Medulla oblongata (tissue), 1 donor: ENCODE measurements at regions not wholly inside any gene's neighbourhood (a gene's known extent, or its start where the extent isn't known, plus 50 kb on each side); places are given as distances from the start of the nearest gene placed in this dataset.
"Not testable (repeated sequence)": the region's sequence is repeated elsewhere in the genome, so short reads cannot be mapped to it uniquely, and the experiment has no call there.

Source experiments
- DNase-seq: peaks from one replicate; pipeline ENCODE4 v3.0.0-alpha.2; 2015; ENCODE audit errors: extremely low spot score

DNA sequence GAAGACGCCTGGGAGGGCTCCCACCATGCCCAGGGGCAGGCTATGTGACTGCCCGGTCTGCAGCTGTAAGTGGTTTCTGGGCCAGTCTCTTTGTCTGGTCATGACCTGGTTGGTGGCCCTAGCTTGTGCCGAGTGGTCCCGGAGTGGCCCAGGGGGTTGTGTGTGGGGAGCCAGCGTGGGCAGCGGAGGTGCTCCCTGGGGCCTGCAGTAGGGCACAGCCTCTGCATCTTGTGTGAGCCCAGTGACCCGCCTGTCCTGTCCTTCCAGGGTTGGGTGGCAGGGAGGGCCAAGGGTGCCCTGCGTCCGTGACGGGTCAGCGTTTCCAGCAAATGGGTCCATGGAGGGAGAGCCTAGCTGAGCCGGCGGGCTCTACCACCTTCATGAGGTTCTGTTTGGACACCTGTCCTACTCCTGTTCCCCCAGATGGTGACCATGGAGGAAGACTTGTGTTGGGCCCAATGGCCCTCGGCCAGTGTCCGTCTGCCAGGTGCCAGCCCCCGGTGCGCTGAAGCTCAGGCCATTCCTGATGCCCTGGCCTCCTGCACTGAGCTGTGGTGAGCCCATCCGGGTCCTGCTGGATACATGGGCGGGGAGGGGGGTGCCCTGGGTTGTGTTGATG is 215.4 kb downstream of the SNRPN start:
- no peak for DNase-seq

DNA sequence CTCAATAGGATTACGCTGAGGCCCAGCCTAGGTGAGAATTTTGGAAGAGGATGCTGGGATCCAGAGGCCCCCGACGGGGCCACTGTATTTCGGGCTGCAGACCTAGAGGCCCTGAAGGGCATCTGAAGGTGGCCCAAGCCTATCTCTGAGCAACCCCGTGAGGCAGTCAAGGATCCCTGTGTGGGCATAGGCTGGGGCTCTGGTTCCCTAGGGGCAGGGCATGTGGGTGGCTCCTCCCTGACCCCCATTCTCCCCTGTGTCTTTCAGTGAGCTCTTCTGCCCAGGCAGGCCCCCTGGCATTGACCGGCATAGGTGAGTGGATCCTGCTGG is 216.0 kb downstream of the SNRPN start:
- DNase-seq = no peak

DNA sequence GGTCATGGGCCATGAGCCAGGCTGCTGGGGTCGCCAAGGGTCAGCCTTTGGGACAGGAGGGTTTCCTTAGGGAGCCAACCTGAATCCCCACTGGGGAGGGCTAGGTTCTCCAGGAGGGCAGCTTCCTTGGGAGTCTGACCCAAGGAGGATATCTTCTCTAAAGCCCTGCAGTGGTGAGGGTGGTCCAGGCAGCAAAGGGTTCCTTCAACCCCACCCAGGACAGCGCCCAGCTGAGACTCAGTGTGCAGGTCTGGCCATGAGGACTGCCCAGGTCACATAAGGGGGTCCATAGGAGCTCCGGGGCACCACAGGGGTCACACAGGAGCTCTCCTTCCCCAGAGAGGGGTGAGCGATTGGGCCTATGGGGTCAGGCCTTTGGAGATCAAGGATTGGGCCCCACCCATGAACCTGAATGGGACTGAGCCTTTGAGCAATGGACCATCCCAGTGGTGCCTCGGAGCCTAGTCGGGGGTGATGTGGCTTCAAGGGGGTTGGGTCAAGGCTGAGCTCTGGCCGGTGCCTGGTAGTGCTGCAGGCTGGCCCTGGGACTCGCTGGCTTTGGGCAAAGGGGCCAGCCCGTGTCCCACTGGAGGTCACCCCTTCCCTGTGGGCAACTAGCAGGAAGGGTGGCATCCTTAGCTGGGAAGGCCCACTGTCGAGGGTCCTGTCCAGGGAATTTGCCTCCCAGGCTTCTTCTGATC is 216.5 kb downstream of the SNRPN start:
- DNase-seq = no peak

DNA sequence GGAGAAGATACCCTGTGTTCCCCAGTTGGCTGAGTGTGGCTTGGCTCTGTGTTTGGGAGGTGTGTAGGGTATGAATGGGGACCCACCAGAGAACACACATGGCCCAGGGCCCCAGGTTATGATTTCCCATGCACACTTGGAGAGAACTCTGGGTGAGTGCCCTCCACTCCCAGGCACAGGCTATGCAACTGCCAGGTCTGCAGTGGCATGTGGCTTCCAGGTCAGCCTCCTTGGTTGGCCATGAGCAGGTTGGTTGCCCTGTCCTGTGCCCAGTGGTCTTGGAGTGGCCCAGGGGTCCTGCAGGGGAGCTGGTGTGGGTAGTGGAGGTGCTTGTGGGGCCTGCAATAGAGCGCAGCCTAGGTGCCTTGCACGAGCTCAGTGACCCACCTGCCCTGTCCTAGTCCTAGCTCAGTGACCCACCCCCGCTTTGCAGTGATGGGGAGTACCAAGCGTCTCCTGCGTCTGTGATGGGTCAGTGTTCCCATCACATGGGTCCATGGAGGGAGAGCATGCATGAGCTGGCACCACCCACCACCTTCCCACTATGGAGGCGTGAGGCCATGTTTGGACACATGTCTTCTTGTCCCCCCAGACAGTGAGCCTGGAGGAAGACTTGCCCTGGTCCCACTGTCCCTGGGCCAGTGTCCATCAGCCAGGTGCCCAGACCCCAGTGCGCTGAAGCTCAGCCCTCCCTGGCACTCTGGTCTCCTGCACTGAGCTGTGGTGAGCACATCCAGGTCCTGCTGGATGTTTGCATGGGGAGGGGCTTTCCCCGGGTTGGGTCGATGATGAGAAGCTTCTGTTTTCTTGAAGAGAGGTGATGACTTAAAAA is 217.3 kb downstream of the SNRPN start:
- DNase-seq = no peak

DNA sequence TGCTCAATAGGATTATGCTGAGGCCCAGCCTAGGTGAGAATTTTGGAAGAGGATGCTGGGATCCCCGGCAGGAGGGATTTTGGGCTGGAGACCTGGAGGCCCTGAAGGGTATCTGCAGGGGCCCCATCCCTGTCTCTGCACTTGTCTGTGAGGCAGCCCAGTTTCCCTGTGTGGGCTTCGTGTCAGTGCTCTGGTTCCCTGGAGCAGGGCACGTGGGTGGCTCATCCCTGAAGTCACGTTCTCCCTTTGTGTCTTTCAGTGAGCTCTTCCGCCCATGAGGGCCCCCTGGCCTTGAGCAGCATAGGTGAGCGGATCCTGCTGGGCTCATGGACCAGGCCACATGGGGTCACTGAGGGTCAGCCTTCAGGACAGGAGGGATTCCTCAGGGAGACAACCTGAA is 217.9 kb downstream of the SNRPN start:
- DNase-seq = no peak

DNA sequence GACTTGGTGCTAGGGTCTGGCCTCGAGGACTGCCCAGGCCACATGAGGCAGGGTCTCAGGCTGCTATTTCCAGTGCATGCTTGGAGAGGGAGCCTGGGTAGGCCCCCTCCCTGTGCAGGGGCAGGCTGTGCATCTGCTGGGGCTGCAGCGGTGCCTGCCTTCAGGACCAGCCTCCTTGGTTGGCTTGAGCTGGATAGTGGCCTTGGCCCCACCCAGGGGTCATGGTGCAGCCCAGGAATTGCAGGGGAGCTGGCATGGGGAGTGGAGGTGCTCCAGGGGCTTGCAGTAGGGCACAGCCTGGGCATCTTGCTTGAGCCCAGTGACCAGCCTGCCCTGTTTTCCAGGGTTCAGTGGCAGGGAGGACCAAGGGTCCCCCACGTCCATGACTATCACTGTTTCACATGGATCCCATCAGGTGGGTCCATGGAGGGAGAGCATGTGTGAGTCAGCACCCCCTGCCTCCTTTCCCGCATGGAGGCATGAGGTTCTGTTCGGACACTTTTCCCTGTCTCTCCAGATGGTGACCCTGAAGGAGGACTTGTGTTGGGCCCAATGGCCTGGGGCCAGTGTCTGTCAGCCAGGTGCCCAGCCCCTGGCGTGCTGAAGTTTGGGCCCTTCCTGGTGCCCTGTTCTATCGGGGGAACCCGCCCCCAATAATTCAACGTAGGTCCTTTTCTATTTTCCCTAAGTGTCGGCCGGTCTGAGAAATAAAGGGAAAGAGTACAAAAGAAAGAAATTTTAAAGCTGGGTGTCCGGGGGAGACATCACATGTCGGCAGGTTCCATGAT is 218.6 kb downstream of the SNRPN start:
- no peak for DNase-seq

DNA sequence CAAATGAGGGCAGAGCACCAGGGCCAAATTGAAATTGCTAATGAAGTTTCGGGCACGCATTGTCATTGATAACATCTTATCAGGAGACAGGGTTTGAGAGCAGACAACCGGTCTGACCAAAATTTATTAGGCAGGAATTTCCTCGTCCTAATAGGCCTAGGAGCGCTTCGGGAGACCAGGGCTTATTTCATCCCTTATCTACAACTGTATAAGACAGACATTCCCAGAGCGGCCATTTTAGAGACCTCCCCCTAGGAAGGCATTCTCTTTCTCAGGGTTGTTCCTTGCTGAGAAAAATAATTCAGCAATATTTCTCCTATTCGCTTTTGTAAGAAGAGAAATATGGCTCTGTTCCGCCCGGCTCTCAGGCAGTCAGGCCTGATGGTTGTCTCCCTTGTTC is 219.4 kb downstream of the SNRPN start:
- DNase-seq = not testable (repeated sequence)

DNA sequence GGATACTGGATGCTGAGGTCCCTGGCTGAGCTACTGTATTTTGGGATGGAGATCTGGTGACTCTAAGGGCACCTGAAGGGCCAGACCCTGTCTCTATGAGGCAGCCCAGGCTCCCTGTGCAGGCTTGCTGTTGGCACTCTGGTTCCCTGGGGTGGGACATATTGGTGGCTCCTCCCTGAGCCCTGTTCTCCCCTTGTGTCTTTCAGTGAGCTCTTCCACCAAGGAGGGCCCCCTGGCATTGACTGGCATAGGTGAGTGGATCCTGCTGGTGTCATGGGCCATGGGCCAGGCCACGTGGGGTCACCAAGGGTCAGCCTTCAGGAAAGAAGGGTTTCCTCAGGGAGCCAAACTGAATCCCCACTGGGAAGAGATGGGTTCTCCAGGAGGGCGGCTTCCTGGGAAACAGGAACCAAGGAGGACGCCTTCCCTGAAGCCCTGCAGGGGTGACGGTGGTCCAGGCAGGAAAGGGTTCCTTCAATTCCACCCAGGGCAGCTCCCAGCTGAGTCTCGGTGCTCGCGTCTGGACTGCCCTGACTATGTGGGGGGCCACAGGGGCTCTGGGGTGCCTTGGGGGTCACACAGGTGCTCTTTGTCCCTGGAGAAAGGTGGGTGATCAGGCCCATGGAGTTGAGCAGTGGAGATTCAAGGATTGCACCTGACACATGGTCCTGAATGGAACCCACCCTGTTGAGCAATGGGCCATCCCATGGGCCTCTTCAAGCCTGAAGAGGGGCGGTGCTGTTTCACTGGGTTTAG is 220.4 kb downstream of the SNRPN start:
- DNase-seq = no peak

DNA sequence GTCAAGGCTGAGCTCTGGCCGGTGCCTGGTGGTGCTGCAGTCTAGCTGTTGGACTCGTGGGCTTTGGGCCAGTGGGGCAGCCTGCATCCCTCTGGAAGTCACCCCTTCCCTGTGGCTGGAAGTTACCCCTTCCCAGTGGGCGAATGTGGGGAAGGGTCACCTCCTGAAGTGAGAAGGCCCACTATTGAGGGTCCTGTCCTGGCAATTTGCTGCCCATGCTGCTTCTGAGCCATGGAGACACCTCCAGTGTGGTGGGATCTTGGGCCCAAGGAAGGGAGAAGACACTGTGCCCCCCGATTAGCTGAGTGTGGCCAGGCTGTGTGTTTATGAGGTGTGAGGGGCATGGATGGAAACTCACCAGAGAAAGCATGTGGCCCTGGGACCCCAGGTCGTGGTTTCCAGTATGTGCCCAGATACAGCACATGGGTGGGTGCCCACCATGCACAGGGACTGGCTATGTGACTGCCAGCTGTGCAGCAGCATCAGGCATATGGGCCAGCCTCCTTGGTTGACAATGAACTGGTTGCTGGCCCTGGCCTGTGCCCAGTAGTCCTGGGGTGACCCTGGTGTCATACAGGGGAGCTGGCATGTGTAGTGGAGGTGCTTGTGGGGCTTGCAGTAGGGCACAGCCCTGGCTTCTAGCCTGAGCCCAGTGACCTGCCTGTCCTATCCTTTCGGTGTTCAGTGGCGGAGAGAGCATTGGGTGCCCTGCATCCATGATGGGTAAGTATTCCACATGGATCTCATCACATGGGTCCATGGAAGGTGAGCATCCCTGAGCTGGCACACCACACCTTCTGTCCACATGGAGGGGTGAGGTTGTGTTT is 221.2 kb downstream of the SNRPN start:
- DNase-seq = no peak

DNA sequence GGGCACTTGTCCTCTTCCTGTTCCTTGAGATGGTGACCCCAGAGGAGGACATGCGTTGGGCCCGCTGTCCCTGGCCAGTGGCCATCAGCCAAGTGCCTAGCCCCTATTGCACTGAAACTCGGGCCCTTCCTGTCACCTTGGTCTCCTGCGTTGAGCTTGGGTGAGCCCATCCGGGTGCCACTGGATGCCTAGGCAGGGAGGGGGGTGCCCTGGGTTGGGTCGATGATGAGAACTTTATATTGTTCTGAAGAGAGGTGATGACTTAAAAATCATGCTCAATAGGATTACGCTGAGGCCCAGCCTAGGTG is 221.8 kb downstream of the SNRPN start:
- DNase-seq = no peak

DNA sequence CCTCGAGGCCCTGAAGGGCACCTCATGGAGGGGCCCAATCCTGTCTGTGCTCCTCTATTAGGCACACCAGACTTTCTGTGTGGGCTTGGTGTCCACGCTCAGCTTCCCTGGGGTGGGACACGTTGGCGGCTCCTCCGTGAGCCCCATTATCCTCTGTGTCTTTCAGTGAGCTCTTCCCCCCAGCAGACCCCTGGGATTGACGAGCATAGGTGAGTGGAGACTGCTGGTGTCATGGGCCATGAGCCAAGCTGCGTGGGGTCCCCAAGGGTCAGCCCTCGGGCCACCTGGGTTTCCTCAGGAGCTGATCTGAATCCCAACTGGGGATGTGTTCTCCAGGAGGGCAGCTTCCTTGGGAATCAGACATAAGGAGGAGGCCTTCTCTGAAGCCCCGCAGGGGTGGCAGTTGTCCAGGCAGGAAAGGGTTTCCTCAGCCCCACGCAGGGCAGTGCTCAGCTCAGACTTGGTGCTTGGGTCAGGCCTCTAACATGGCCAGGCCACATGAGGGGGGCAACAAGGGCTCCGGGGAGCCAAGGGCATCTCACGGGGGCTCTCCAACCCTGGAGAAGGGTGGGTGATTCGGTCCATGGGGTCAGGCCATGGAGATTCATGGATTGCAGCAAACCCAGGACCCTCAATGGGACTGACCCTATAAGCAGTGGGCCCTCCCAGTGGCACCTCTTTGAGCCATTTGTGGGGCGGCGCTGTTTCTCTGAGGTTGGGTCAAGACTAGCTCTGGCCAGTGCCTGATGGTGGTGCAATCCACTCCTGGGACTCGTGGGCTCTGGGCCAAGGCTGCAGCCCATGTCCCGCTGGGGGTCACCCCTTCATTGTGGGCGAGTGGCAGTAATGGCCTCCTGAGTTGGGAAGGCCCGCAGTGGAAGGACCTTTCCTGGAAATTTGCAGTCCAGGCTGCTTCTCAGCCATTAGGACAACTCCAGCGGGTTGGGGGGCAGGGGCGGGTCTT is 222.5 kb downstream of the SNRPN start:
- no peak for DNase-seq

DNA sequence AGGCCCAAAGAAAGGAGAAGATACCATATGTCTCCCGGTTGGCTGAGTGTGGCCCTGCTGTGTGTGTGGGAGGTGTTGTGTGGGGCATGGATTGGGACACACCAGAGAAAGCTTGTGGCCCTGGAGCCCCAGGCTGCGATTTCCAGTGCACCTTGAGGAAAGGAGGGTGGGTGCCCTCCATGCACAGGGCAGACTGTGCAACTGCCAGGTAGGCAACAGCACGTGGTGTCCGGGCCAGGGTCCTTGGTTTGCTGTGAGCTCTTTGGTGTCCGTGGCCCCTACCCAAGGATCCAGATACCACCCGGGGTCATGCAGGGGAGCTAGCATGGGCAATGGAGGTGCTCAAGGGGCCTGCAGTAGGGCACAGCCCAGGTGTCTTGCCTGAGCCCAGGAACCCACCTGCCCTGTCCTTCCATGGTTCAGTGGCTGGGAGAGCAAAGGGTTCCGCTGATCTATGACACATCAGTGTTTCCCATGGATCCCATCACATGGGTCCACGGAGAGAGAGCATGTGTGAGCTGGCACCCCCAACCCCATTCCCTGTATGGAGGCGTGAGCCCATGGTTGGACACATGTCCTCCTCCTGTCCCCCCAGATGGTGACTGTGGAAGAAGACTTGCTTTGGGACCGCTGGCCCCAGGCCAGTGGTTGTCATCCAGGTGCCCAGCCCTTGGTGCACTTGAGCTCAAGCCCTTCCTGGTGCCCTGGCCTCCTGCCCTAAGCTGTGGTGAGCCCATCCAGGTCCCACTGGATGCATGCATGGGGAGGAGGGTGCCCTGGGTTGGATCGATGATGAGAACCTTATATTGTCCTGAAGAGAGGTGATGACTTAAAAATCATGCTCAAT is 223.4 kb downstream of the SNRPN start:
- no peak for DNase-seq

DNA sequence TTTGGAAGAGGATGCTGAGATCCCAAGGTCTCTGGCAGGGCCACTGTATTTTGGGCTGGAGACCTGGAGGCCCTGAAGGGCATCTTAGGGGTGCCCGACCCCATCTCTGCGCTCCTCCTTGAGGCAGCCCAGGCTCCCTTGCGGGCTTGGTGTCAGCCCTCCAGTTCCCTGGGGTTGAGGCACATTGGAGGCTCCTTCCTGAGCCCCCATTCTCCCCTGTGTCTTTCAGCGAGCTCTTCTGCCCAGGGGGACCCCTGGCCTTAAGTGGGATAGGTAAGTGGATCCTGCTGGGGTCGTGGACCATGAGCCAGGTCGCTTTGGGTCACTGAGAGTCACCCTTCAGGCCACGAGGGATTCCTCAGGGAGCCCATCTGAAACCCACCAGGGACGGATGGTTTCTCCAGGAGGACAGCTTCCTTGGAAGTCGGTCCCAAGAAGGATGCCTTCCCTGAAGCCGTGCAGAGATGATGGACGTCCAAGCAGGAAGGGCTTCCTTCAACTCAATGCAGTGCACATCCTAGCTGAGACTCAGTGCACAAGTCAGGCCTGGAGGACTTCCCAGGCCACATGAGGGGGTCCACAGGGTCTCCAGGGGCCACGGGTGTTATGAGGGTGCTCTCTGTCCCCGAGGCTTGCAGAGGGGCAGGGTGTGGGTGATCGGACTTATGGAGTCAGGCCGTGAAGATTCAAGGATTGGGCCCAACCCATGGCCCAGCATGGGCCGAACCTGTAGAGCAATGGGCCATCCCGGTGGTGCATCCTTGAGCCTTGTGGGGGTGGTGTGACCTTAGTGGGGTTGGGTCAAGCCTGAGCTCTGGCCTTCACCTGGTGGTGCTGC is 224.3 kb downstream of the SNRPN start:
- DNase-seq = no peak

DNA sequence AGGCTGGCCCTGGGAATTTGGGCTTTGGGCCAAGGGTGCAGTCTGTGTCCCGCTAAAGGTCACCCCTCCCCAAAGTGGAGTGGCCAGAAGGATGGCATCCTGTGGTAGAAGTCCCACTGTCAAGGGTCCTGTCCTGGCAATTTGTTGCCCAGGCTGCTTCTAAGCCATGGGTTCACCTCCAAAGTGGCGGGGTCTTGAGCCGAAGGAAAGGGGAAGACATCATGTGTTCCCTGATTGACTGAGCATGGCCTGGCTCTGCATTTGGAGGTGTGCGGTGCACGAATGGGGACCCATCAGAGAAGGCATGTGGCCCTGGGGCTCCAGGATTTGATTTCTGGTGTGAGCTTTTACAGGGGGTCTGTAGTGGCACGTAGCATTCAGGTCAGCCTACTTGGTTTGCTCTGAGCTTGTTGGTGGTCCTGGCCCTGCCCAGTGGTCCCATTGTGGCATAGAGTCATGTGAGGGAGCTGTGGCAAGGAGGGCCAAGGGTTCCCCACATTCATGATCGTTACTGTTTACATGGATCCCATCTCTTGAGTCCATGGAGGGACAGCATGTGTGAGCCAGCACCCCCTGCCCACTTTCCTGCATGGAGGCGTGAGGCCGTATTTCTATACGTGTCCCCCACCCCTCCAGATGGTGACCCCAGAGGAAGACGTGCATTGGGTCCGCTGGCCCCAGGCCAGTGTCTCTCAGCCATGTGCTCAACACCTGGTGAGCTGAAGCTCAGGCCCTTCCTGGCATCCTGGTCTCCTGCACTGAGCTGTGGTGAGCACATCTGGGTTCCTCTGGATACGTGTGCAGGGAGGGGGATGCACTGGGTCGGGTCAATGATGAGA is 225.1 kb downstream of the SNRPN start:
- no peak for DNase-seq

DNA sequence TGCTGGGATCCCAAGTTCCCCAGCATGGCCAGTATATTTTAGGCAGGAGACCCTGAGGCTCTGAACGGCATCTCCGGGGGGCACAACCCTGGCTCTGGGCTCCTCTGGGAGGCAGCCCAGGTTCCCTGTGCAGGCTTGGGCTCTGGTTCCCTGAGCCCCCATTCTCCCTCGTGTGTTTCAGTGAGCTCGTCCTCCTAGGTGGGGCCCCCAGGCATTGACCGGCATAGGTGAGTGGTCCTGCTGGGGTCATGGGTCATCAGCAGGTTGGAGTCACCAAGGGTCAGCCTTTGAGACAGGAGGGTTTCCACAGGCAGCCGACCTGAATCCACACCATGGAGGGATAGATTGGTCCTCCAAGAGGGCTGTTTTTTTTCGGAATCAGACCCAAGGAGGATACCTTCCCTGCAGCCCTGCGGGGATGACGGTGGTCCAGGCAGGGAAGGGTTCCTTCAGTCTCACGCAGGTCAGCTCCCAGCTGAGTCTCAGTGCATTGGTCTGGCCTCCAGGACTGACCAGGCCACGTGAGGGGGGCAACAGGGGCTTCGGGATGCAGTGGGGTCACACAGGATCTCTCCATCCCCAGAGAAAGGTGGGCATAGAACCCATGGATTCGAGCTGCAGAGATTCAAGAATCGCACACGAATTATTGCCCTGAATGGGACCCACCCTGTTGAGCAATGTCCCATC is 226.0 kb downstream of the SNRPN start:
- no peak for DNase-seq
